HG02870 (cell line): ENCODE measurements at regions not wholly inside any gene's neighbourhood (a gene's known extent, or its start where the extent isn't known, plus 50 kb on each side); places are given as distances from the start of the nearest gene placed in this dataset.

ENCODE experiments used
- ATAC-seq: cut with Tn5 transposase; IDR thresholded peaks from one replicate; pipeline ENCODE4 v1.9.1; 2021; ENCODE audit warnings: mild to moderate bottlenecking, moderate library complexity; ENCODE audit not compliant: unreplicated experiment

DNA sequence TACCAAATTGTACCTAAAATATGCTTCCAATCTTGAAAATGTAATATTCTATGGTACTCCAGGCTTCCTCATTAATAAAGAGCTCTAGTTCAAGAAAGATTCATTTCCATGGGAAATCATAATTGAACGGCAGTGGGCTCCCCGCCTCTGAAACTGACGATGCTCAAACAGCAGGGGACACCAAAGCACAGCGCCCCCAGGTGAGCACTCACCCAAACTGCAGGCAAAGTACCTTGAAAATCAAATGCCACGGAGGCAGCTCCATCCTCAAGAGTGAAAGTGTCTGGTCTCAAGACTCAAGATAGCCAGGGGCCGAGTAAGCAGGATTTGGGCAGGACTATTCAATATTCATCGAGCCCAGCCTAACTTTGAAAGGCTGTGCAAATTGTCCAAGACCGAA is 217.4 kb upstream of the TNRC6C start:
- ATAC-seq = no peak

DNA sequence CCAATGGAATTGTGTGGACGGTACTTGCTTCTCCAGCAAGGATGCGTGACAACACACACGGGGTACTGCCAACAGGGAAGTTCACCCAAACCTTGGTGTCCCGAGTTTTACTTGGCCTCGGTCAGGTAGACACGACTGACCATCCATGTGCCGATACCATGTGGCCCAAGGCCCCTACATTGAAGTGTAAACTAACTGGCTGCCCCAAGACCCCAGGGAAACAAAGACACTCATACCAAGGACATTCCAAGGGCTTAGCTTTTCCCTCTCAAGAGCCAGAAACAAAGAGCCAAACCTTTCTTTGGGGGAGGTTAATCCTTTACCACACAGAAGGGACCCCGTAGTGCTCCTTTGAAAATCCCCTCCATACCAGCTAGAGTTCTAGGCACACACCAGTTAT is 215.9 kb upstream of the TNRC6C start:
- ATAC-seq = no peak

DNA sequence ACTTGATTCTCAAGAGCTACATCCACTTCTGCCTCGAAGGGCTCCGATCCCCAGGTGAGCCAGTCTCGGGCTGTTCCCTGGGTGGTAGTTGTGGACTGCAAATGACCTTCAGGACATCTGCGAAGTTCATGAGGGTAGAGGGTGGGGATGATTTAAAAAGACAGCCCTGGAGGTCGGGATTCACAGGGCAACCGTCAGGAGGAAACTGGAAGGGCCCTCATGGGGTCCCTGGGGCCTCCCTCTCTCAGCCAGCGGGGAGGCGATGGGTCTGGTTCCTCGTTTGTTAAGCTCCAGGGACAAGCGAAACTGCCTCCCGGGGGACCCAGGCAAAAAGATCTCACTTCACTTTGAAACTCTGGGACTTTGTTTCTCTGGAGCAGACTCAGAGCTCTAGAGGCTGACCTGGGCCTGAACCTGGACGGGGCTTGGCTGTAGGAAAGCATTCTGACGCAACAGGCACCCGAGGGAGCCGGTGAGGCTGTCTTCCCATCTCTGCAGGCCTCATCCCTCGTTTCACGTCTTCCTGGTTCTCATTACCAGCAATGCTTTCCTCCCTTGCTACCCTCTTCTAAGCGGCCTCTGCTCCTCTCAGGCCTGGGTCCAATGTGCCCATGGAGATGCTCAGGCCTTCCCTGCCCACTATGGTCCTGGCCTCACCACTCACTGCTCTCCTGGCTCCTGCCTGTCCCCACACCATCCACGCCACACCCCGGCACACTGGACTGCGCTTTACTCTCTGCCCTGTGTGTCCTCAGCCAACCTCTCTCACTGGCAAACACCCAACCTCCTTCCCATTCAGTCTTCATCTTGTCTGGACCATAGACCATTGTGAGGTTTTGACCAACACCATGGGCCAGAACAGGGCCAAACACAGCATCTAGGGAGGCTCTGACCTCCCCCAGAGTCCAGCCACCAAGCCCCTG is 214.2 kb upstream of the TNRC6C start:
- no peak for ATAC-seq

DNA sequence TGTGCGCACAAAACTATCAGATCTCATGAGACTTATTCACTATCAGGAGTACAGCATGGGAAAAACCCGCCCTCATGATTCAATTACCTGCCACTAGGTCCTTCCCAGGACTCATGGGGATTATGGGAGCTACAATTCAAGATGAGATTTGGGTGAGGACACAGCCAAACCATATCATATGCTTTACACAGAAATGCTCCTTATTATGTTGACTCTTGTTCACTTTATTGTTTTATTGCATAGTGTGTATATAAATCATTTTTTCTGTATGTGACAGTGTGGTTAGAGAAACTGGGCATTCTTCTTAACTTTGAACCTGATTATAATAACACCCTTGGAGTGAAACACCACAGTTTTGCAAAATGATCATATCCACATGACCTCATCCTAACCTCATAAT is 212.8 kb upstream of the TNRC6C start:
- no peak for ATAC-seq

DNA sequence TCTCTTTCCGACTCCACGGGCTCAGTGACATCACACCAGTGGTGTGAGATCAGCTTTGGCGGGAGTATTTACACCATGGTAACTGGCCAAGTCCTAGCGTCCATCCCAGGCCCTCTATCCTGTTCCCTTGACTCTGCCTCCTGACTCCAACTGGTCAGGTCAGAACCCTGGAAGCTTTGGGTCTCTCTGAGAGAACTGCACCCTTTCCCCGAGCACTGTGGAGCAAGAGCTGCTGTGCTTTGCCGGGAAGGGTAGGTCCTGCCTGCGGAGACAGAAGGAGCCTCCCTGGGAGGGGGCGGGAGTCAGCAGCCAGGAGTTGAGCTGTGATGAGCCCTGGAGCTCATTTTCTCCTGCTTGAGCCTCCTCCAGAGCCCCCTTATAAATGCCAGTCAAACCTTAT is 212.1 kb upstream of the TNRC6C start:
- ATAC-seq = no peak

DNA sequence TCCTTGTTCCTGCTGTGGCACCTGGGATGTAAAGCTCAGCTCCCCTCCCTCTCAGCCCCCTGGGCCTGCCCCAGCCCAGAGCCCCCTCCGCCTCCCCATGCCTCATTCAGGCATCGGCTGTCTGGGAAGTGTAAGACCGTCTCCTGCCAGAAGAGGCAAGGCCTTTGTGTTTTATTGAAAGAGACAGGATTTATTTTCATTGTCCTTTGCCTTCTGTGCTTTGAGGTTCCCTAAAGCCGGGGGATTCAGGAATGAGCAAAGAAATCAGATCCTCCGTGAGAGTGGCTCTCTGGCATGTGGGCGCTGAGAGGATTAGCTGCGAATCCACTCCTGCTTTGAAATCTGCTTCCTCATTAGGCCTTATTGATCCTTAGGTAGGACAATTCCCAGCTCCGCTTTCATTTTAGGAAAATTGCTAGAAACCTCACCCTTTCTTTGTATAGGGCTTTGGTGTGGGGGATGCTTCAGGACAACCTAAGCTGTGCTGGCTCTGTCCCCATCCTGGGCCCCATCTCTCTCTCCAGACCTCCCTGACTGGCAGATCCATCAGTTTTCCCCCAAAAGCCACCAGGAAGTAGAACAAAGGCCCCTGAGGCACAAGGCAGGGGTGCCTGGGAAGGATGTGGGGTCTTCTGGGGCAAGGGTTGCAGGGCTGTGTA is 211.5 kb upstream of the TNRC6C start:
- ATAC-seq = no peak

DNA sequence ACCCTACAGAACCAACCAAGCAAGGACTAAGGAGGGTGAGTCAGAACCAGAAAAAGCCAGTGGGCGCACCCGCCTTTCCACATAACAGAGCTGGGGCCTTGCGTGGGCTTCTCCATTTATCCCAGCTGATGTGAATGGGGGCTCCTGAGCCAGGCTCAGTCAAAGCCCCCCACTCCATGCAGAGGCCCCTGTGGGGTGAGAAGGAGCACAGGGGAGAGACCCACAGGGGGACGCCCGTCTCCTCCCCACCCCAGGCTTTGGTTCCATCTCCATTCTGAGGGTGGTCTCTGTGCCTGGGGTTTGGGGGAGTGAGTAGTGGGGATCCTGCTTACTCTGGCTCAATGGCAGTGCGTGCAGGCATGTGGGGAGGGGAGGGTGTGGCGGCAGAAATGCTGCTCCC is 210.1 kb upstream of the TNRC6C start:
- ATAC-seq = no peak

DNA sequence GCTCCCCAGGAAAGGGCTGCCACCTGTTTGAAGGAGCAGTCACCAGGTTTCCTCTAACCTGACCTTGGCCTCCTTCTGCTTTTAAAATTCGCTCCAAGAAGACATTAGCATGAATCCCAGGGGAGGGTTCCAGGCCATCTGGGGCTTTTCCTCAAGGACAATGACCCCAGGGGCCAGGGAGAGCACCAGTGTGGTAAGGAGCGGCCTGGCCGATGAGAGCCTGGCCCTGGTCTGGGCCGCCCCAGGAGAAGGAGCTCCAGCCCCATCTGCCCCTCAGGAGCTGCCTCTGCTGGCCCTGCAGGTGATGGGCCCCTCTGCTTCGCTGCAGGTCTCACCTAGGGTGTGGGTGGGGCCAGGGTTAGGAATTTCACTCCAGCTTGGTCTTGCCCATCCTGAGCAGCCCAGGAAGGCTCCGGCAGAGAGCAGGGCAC is 209.2 kb upstream of the TNRC6C start:
- ATAC-seq = no peak

DNA sequence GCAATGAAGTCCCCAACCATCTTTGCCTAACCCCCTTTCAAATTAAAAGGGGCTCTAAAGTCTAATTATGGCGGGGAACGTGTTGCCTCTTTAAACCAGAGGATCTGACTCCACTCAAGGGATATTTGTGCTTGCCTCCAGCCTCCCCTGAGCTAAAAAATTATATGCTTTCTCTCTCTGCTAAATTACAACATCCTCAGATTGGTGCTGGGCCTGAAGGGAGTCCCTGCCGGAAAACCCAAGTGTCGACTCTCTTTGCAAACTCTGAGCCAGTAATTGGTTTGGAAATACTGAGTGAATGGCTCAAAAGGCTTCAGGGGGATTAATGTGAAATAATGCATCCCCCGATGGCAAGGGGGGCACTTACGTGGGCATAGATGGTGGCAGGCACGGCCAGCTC is 208.5 kb upstream of the TNRC6C start:
- no peak for ATAC-seq

DNA sequence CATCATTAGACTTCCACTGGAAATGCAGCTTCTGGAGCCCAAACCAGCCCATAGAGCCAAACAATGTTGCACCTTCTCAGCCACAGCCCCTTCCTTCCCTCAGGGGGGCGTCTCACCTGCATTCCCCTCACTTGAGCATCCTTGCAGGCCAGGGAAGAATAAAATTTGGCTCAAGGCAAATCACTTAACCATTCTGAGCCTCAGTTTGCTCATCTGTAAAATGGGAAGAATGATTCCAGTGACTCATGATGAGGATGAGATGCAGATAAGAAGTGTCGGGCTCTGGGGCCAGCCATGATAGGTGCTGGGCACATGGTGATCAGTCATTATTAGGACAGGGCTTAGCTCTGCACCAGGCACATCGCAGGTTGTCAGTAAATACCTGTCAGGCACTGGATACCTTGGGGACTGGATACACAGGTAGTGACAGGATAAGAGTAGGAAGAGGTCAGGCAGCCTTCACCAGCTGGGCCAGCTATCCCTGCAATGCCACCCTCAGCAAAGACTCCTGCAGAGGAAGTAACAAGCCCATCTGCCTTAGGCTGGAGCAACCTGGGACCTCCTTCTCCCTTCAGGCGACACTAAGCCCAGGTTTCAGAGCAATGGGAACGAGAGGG is 208.0 kb upstream of the TNRC6C start:
- ATAC-seq = no peak

DNA sequence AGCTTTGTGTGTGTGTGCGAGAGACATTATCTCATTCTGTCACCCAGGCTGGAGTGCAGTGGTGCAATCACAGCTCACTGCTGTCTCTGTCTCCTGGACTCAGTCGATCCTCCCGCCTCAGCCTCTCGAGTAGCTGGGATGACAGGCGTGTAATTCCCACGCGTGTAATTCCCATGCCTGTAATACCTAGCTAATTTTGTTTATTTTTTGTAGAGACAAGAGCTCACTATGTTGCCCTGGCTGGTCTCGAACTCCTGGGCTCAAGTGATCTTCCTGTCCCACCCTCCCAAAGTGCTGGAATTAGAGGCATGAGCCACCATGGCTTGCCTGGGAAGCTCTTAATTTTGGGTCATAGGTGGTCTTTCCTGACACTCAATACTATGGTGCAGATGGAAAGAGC is 205.3 kb upstream of the TNRC6C start:
- no peak for ATAC-seq

DNA sequence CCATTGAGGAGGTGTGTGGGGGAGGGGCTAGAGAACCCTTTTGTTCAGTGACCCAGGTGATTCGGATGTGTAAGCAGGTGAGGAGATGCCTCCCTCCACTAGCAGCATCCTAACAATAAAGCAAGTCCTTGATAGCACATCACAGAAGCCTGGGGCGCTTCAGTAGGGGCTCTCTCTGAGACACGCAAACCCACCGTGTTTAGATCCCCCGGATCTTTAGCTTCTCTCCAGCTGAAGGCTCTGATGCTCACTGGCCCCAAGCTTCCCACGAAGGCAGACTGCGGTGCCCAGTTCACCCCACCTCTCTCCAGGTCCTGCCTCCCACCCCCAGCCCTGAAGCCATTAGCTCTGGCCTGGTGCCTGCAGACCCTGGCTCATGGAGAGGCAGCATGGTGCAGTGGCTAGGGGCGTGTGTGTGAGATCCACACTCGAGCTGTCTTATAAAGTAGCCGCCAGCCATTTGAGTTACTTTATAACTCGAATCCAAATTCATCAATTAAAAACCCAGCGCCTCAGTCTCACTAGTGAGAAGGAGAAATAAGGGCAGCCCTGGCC is 204.7 kb upstream of the TNRC6C start:
- no peak for ATAC-seq

DNA sequence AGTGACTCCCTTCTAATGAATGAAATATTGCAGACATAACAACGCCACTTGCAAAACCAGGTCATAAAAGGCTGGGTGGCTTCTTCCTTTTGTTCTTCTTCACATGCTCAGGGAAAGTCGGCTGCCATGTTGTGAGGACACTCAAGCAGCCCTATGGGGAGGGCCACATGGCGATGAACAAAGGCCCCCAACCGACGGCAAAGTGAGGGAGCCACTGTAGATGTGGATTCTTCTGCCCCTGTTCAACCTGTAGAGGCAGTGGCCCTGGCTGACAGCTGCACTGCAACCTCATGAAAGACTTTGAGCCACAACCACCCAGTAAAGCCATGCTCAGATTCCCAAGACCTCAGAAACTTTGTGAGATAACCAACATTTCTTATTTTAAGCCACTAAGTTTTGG is 203.5 kb upstream of the TNRC6C start:
- no peak for ATAC-seq

DNA sequence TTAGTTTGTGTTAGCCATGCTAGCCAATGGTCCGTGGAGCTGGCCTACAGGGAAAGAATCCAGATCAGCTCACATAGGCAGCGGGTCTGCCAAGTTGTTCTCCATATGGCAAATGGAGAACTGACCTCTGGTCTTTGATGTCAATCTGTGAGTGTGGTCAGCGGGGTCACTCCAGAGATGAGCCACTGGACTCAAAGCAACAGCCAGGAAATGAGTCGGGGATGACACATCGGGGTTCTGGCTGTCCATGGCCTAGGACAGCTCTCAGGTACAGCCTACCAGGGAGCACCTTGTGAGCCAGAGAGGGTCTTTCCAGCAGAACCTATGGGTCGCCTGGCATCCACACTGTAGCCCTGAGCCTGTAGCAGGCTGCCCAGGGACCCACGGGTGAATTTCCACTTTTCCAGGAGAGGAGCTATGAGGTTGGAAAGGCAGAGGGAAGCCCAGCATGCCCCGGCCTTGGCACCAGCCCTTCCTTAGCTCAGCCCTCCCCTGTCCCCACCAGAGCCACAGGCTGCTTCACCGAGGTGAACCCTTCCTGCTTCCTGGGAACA is 203.0 kb upstream of the TNRC6C start:
- ATAC-seq = no peak

DNA sequence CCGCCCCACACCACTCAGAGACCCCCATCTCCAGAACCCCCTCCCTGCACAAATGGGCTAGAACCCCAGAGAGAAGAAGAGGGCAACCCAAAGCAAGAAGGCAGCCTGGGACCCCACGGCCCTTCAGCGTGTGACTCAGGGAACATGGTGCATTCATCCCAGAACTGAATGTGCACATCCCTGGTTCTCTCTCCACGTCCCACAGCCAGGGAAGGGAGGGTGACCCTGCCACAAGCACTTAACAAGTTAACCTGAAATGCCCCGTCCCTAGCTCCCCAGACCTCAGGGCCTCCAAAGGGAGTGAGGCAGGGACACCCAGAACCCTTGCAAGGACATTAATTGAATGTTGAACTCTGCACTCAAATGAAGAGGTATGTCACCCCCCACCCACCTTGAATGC is 202.5 kb upstream of the TNRC6C start:
- ATAC-seq = no peak

DNA sequence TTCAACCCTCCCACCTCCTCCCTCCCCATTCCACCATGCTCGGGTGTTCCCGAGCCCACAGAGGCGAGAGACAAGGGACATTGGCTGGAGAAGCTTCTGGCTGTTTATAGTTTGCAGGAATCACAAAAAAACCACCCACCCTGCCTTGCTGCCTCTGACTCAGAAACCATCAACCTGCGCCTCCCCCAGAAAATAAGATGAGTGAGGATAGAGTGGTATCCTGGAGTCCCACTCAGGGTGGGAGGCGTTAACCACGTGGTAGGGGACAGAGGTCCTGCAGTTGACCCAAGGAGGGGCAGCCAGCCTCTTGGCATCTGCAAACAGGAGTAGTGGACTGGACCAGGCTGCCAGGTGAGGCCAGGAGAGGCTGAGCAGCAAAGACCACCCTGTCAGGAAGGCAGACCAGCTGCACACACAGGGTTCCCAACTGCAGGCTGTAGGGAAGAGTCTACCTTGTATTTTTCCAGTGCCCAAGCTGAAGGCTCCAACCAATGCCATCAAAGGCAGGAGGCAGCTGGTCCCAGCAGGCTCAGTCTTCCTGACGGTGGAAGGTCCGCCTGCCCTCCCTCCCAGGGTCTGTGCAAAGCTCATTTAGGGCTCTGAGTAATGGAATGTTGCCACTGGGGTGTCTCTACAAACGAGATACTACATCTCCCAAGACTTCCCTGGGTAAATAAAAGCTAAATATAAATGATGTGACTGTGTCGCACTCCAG is 201.5 kb upstream of the TNRC6C start:
- ATAC-seq = no peak

DNA sequence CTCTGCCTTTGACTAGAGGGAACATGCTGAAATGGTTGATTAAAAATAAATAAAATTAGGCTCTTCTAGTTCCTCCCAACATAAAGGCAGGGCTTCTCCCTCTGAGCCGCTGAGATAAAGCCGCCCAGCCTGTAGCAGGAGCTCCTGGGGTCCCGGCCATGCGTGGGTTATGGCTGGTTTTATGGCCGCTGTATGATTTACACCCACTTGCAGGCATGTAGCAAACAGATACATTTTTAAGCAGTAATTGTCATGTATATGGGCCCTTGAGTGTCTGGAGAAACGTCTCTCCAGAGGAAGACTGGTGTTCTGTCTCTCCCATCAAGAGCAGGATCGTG is 201.0 kb upstream of the TNRC6C start:
- ATAC-seq = no peak

DNA sequence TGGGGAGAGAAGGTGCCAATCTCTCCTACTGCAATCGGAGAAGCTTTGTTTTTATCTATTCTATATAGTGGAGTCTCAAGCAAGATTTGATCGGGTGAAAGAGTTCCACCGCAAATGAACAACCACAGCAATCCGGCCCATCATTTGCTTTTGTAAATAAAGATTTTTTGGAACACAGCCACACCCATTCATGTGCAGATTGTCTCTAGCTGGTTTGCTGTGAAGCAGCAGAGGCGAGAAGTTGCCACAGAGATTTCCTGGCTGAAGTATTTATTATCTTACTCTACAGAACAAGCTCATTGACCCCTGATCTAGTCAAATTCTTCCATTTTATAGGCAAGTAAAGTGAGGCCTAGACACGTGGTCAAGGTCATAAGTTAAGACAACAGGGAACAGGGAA is 195.5 kb upstream of the TNRC6C start:
- ATAC-seq = no peak

DNA sequence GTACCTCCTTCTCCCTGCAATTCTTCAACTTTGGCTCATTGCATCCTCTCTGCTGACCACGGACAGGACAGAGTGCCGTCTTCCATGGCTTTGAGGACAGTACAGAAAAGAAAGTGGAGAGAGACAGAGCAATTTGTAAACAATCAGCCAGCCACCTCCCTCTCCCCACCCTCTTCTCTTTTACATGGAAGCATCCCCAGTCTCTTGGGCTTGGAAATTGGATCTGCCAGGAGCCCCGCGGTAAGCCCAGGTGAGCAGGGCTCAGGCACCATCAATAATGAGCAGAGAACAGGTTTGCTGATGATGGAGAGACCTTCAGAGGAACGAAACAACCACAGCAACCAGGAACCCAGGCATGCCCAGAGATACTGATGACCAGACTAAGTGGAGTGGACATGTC is 194.9 kb upstream of the TNRC6C start:
- no peak for ATAC-seq

DNA sequence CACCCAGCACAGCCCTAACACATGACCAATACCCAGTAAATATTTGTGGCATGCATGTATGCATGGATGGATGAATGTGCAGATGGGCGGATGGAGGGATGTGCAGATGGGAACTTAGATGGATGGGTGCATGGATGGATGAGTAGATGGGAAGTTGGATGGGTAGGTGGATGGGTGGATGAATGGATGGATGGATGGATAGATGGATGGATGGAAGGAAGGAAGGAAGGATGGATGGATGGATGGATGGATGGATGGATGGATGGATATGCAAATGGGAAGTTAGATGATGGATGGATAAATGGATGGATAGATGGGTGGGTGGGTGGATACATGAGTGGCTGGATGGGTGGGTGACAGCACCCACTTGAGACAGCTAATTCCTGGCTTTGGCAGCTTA is 193.2 kb upstream of the TNRC6C start:
- no peak for ATAC-seq

DNA sequence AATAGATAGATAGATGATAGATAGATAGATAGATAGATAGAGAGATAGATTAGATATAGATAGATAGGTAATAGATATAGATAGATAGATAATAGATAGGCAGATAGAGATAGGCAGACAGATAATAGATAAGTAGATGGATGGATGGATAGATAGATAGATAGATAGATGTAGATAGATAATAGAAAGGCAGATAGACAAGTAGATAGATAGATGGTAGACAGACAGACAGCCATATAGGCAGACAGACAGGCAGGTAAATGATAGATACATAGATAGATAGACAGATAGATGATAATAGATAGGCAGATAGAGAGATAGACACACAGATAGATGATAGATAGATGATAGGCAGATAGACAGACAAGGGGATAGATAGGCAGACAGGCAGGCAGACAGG is 191.4 kb upstream of the TNRC6C start:
- ATAC-seq = no peak
